IMR-90 (cell line): ENCODE measurements at regions not wholly inside any gene's neighbourhood (a gene's known extent, or its start where the extent isn't known, plus 50 kb on each side); places are given as distances from the start of the nearest gene placed in this dataset.

Experiments used
- MAFK ChIP-seq: IDR thresholded peaks from 2 replicates; pipeline ENCODE4 v1.6.1; 2012; ENCODE audit warnings: low read depth, low read length, improper control_type of control experiment
- POLR2A ChIP-seq: IDR thresholded peaks from 2 replicates; pipeline ENCODE4 v1.6.1; 2012; ENCODE audit warnings: mild to moderate bottlenecking, low read depth, low read length
- RCOR1 ChIP-seq: IDR thresholded peaks from 2 replicates; pipeline ENCODE4 v1.6.1; 2012; ENCODE audit warnings: mild to moderate bottlenecking, low read length, improper control_type of control experiment; ENCODE audit not compliant: insufficient replicate concordance
- TF ChIP-seq, protein P1 (sequence below): conservative IDR thresholded peaks from 2 replicates; pipeline ENCODE4 v1.5.1; 2012; ENCODE audit warnings: mild to moderate bottlenecking, low read depth, low read length, improper control_type of control experiment

DNA sequence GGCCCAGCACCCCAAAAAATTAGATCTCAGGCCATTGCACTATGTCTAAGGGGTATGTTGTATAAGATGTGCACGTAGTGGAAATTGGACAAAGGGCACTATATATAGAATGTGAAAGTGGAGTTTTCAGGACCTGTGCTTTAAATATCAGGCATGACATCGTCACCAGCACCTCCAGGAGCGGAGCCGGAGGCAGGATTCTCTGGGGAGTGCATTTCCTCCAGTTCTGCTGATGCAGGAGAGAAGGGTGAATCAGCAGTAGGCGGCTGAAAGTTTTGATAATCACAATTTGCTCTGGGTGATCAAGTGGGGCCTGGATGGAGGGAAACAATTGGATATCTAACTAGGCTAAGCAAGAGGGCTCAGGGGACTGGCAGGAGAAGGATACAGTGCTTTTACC is 69.1 kb upstream of the NTM start:
- TF ChIP-seq POLR2A (no peak), MAFK (no peak), RCOR1 (no peak)
- TF ChIP-seq, protein P1, sequence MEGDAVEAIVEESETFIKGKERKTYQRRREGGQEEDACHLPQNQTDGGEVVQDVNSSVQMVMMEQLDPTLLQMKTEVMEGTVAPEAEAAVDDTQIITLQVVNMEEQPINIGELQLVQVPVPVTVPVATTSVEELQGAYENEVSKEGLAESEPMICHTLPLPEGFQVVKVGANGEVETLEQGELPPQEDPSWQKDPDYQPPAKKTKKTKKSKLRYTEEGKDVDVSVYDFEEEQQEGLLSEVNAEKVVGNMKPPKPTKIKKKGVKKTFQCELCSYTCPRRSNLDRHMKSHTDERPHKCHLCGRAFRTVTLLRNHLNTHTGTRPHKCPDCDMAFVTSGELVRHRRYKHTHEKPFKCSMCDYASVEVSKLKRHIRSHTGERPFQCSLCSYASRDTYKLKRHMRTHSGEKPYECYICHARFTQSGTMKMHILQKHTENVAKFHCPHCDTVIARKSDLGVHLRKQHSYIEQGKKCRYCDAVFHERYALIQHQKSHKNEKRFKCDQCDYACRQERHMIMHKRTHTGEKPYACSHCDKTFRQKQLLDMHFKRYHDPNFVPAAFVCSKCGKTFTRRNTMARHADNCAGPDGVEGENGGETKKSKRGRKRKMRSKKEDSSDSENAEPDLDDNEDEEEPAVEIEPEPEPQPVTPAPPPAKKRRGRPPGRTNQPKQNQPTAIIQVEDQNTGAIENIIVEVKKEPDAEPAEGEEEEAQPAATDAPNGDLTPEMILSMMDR: no peak
